AG09309 (cell line): ENCODE measurements at regions not wholly inside any gene's neighbourhood (a gene's known extent, or its start where the extent isn't known, plus 50 kb on each side); places are given as distances from the start of the nearest gene placed in this dataset.
A peak's percentile ranks its signal among the peaks of the same experiment; 100 is the strongest.

Experiments used
- DNase-seq: peaks from one replicate; pipeline ENCODE4 v3.0.0-alpha.2; 2010; ENCODE audit warnings: low read depth
- H3K4me3 ChIP-seq: 2 replicates; pipeline ENCODE4 v1.5.1; 2011; ENCODE audit warnings: mild to moderate bottlenecking, low read depth, low read length, moderate library complexity; ENCODE audit not compliant: control insufficient read depth
- CTCF ChIP-seq: IDR thresholded peaks from 2 replicates; pipeline ENCODE4 v1.5.1; 2011; ENCODE audit warnings: mild to moderate bottlenecking, low read depth, low read length, inconsistent platforms; ENCODE audit not compliant: insufficient read depth, control insufficient read depth; ENCODE audit errors: missing control alignments

- no peak for TF ChIP-seq CTCF
- H3K4me3 ChIP-seq: no peak overlapping the region
- no peak for DNase-seq
Measured at GRCh38 chr5:34580983-34581382, 75.1 kb upstream of the RAI14 start.

GRCh38 chr5:34582371-34582770 lies 73.8 kb upstream of the RAI14 start:
- H3K4me3 ChIP-seq: no peak overlapping the region
- no peak for DNase-seq
- no peak for TF ChIP-seq CTCF

- H3K4me3 ChIP-seq: no peak overlapping the region
- no peak for DNase-seq
- no peak for TF ChIP-seq CTCF
Measured at GRCh38 chr5:34583167-34583566, 73.0 kb upstream of the RAI14 start.

- H3K4me3 ChIP-seq: no peak overlapping the region
- DNase-seq: no peak
- TF ChIP-seq CTCF: no peak
Measured at GRCh38 chr5:34584165-34584564, 72.0 kb upstream of the RAI14 start.

- no peak for DNase-seq
- no peak overlapping the region for H3K4me3 ChIP-seq
- no peak for TF ChIP-seq CTCF
Measured at GRCh38 chr5:34585601-34586104, 70.5 kb upstream of the RAI14 start.

- no peak overlapping the region for H3K4me3 ChIP-seq
- TF ChIP-seq CTCF: no peak
- DNase-seq: peak; percentile 76
Measured at GRCh38 chr5:34586117-34586885, 69.8 kb upstream of the RAI14 start.
